ENCODE measurements at regions not wholly inside any gene's neighbourhood (a gene's known extent, or its start where the extent isn't known, plus 50 kb on each side); places are given as distances from the start of the nearest gene placed in this dataset.

GRCh38 chr22:27245056-27245455 lies 556.5 kb downstream of the MN1 start:
- no peak overlapping the region for H3K4me3 Mint-ChIP-seq
- H3K9me3 Mint-ChIP-seq = peaks cover 4% of the 10 kb centered on the region

DNA sequence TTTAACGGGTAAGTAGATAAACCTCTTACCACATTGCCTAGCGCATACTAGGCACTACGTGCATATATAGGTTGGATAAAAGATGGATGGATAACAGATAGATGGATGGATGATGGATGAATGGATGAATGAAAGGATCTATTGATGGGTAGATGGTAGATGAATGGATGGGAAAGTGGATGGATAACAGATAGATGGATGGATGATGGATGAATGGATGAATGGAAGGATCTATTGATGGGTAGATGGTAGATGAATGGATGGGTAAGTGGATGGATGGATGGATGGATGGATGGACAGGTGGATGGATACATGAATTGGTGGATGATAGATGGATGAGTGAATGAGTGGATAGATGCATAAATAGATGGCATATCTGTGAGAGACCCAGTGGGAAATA lies 555.0 kb downstream of the MN1 start:
- DNase-seq (ENCODE audit: low spot score in 2 of 2, unreplicated experiment in 2 of 2) = no peak
- Mint-ChIP-seq H3K4me1 (peaks cover 49% of the 10 kb centered on the region), H3K36me3 (peaks cover 1% of the 10 kb centered on the region), H3K9me3 (peaks cover 4% of the 10 kb centered on the region), H3K27ac (no peak overlapping the region), H3K27me3 (ENCODE audit: low read depth) (no peaks in the 10 kb centered on the region), H3K4me3 (no peak overlapping the region)
- TF ChIP-seq, protein P1, sequence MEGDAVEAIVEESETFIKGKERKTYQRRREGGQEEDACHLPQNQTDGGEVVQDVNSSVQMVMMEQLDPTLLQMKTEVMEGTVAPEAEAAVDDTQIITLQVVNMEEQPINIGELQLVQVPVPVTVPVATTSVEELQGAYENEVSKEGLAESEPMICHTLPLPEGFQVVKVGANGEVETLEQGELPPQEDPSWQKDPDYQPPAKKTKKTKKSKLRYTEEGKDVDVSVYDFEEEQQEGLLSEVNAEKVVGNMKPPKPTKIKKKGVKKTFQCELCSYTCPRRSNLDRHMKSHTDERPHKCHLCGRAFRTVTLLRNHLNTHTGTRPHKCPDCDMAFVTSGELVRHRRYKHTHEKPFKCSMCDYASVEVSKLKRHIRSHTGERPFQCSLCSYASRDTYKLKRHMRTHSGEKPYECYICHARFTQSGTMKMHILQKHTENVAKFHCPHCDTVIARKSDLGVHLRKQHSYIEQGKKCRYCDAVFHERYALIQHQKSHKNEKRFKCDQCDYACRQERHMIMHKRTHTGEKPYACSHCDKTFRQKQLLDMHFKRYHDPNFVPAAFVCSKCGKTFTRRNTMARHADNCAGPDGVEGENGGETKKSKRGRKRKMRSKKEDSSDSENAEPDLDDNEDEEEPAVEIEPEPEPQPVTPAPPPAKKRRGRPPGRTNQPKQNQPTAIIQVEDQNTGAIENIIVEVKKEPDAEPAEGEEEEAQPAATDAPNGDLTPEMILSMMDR (IDR thresholded peaks at IDR 0.05; ENCODE audit: unreplicated experiment) = no peak

More at GRCh38 chr22:27245056-27245455, 556.5 kb downstream of the MN1 start:
- TF ChIP-seq, protein P1 (IDR thresholded peaks at IDR 0.05; ENCODE audit: unreplicated experiment) = no peak
- H3K36me3 Mint-ChIP-seq = peaks cover 1% of the 10 kb centered on the region
- H3K4me1 Mint-ChIP-seq = peaks cover 38% of the 10 kb centered on the region
- no peak overlapping the region for H3K27ac Mint-ChIP-seq
- DNase-seq (ENCODE audit: low spot score in 2 of 2, unreplicated experiment in 2 of 2) = no peak
- no peaks in the 10 kb centered on the region for H3K27me3 Mint-ChIP-seq (ENCODE audit: low read depth)

- H3K9me3 Mint-ChIP-seq = peaks cover 4% of the 10 kb centered on the region
- peaks cover 47% of the 10 kb centered on the region for H3K4me1 Mint-ChIP-seq
- DNase-seq (ENCODE audit: low spot score in 2 of 2, unreplicated experiment in 2 of 2) = no peak
- peaks cover 1% of the 10 kb centered on the region for H3K36me3 Mint-ChIP-seq
- no peaks in the 10 kb centered on the region for H3K27me3 Mint-ChIP-seq (ENCODE audit: low read depth)
- peak overlapping the region; percentile 58 for H3K27ac Mint-ChIP-seq
- TF ChIP-seq, protein P1 (IDR thresholded peaks at IDR 0.05; ENCODE audit: unreplicated experiment) = no peak
- no peak overlapping the region for H3K4me3 Mint-ChIP-seq
Observed at GRCh38 chr22:27247701-27248434, 553.7 kb downstream of the MN1 start.

GRCh38 chr22:27250418-27250817 lies 551.1 kb downstream of the MN1 start:
- H3K27ac Mint-ChIP-seq = peak overlapping the region; percentile 90
- TF ChIP-seq, protein P1 (IDR thresholded peaks at IDR 0.05; ENCODE audit: unreplicated experiment) = no peak
- no peak for DNase-seq (ENCODE audit: low spot score in 2 of 2, unreplicated experiment in 2 of 2)

DNA sequence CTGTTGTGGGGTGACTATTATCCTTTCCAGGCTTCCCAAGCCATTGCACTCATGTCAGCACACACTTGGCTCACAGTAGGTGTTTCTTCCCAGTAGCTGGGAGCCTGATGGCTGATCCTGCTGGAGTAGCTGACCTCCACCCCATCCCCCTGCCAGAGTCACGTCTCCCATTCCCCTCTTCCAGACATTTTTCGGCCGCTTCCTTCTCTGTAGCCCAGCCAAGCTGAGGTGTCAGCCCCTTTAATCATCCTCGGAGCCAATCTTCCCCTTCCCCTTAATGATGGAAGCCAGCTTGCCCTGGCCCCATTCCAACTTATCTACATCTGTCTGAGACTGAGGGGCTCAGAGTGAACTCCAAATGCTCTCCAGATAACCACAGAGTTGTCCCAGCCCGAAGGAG lies 550.7 kb downstream of the MN1 start:
- Mint-ChIP-seq H3K4me1 (peaks cover 36% of the 10 kb centered on the region), H3K36me3 (peaks cover 11% of the 10 kb centered on the region), H3K27ac (peak overlapping the region; percentile 90), H3K4me3 (no peak overlapping the region), H3K27me3 (ENCODE audit: low read depth) (no peaks in the 10 kb centered on the region), H3K9me3 (peaks cover 12% of the 10 kb centered on the region)
- DNase-seq (ENCODE audit: low spot score in 2 of 2, unreplicated experiment in 2 of 2) = no peak
- TF ChIP-seq, protein P1 (IDR thresholded peaks at IDR 0.05; ENCODE audit: unreplicated experiment) = no peak

More at GRCh38 chr22:27250418-27250817, 551.1 kb downstream of the MN1 start:
- Mint-ChIP-seq H3K4me3 (no peak overlapping the region), H3K4me1 (peaks cover 36% of the 10 kb centered on the region), H3K9me3 (peaks cover 7% of the 10 kb centered on the region), H3K36me3 (peaks cover 7% of the 10 kb centered on the region), H3K27me3 (ENCODE audit: low read depth) (no peaks in the 10 kb centered on the region)
